Adrenal gland (tissue), 5 donors: ENCODE measurements at regions not wholly inside any gene's neighbourhood (a gene's known extent, or its start where the extent isn't known, plus 50 kb on each side); places are given as distances from the start of the nearest gene placed in this dataset.

Experiments used
- CTCF ChIP-seq, 6 experiments: fragments of 450-650 bp in 4 of 6; fragments of 200-600 bp in 2 of 6; sonication (generic) in 1 of 6; IDR thresholded peaks; 1 replicate in 5 of 6; 2 replicates in 1 of 6; pipeline versions ENCODE4 v1.5.1 to v1.8.0; 2016 to 2021; ENCODE audit warnings: antibody characterized with exemption in 6 of 6, mild to moderate bottlenecking in 2 of 6, moderate library complexity in 1 of 6
- POLR2A ChIP-seq, 2 donors: fragments of 450-650 bp; IDR thresholded peaks; one replicate each; pipeline ENCODE4 v1.6.1; 2017; ENCODE audit warnings: antibody characterized with exemption in 2 of 2, mild to moderate bottlenecking in 2 of 2, moderate library complexity in 1 of 2
- donor health status: DM: no; HTN: no; CAD: no.

- no peak for TF ChIP-seq CTCF (IDR thresholded peaks at IDR 0.05)
- TF ChIP-seq POLR2A (IDR thresholded peaks at IDR 0.05), result no peak
Observed at GRCh38 chr9:129355631-129356030, 177.6 kb upstream of the IER5L start.
